ENCODE measurements at regions not wholly inside any gene's neighbourhood (a gene's known extent, or its start where the extent isn't known, plus 50 kb on each side); places are given as distances from the start of the nearest gene placed in this dataset.

GRCh38 chr10:121248266-121248665 is 350.0 kb downstream of the FGFR2 start:
- TF ChIP-seq, protein P1, sequence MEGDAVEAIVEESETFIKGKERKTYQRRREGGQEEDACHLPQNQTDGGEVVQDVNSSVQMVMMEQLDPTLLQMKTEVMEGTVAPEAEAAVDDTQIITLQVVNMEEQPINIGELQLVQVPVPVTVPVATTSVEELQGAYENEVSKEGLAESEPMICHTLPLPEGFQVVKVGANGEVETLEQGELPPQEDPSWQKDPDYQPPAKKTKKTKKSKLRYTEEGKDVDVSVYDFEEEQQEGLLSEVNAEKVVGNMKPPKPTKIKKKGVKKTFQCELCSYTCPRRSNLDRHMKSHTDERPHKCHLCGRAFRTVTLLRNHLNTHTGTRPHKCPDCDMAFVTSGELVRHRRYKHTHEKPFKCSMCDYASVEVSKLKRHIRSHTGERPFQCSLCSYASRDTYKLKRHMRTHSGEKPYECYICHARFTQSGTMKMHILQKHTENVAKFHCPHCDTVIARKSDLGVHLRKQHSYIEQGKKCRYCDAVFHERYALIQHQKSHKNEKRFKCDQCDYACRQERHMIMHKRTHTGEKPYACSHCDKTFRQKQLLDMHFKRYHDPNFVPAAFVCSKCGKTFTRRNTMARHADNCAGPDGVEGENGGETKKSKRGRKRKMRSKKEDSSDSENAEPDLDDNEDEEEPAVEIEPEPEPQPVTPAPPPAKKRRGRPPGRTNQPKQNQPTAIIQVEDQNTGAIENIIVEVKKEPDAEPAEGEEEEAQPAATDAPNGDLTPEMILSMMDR (IDR thresholded peaks at IDR 0.05; ENCODE audit: low read depth, low read length) = no peak
- TF ChIP-seq POLR2A (IDR thresholded peaks at IDR 0.05; ENCODE audit: extremely low read depth, insufficient read length) (no peak), MYC (IDR thresholded peaks at IDR 0.05; ENCODE audit: low read depth, low read length) (no peak)
